Mucosa of rectum (tissue), 2 donors: ENCODE measurements at regions not wholly inside any gene's neighbourhood (a gene's known extent, or its start where the extent isn't known, plus 50 kb on each side); places are given as distances from the start of the nearest gene placed in this dataset.
"Not testable (repeated sequence)": the region's sequence is repeated elsewhere in the genome, so short reads cannot be mapped to it uniquely, and the experiment has no call there.

Source experiments
- H3K27ac ChIP-seq, 2 donors: one replicate each; pipeline ENCODE4 v1.7.0; 2013; ENCODE audit warnings: inconsistent platforms in 2 of 2, low read depth in 2 of 2, low read length in 2 of 2
- H3K27me3 ChIP-seq, 2 donors: one replicate each; pipeline ENCODE4 v1.7.0; 2013; ENCODE audit warnings: low read length in 2 of 2; ENCODE audit not compliant: control insufficient read depth in 2 of 2, insufficient read depth in 2 of 2
- H3K36me3 ChIP-seq, 2 donors: one replicate each; pipeline ENCODE4 v1.7.0; 2013; ENCODE audit warnings: low read length in 2 of 2; ENCODE audit not compliant: control insufficient read depth in 2 of 2, insufficient read depth in 2 of 2
- H3K4me1 ChIP-seq, 2 donors: one replicate each; pipeline ENCODE4 v1.7.0; 2013; ENCODE audit warnings: low read length in 2 of 2, mild to moderate bottlenecking in 1 of 2; ENCODE audit not compliant: control insufficient read depth in 2 of 2, insufficient read depth in 2 of 2
- H3K4me3 ChIP-seq, 2 donors: one replicate each; pipeline ENCODE4 v1.7.0; 2013; ENCODE audit warnings: low read length in 2 of 2
- H3K9ac ChIP-seq, 2 donors: one replicate each; pipeline ENCODE4 v1.7.0; 2013; ENCODE audit warnings: low read length in 2 of 2, low read depth in 1 of 2, mild to moderate bottlenecking in 1 of 2
- H3K9me3 ChIP-seq, 2 donors: one replicate each; pipeline ENCODE4 v1.7.0; 2013; ENCODE audit warnings: low read length in 2 of 2; ENCODE audit not compliant: control insufficient read depth in 2 of 2
- donor health status: healthy.
- donor health status: Normal muscosa, but diverticular disease.

DNA sequence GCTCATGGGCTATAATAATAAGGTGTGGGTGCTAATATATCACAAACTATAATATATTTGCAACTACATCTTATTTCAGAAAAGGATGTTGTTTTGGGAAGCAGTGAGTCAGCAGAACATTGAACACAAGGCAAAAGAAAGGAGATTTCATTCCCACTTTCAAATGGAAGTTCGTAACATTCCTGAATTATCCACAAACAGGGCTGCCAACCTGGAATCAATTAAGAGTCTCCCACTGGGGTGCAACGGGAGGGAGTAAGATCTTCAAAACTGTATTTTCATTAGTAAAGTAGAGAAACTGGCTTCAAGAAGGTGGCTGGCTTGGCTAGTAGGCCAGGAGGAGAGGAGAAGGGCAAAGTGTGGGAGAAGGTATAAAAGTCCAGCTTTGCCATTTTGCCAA, 479.6 kb downstream of the CNTN3 start:
- no peaks in the 10 kb centered on the region for H3K9me3 ChIP-seq
- H3K4me1 ChIP-seq, result no peaks in the 10 kb centered on the region
- H3K4me3 ChIP-seq, result no peak overlapping the region
- no peak overlapping the region for H3K27ac ChIP-seq
- no peak overlapping the region for H3K9ac ChIP-seq
- no peaks in the 10 kb centered on the region for H3K27me3 ChIP-seq
- no peaks in the 10 kb centered on the region for H3K36me3 ChIP-seq

DNA sequence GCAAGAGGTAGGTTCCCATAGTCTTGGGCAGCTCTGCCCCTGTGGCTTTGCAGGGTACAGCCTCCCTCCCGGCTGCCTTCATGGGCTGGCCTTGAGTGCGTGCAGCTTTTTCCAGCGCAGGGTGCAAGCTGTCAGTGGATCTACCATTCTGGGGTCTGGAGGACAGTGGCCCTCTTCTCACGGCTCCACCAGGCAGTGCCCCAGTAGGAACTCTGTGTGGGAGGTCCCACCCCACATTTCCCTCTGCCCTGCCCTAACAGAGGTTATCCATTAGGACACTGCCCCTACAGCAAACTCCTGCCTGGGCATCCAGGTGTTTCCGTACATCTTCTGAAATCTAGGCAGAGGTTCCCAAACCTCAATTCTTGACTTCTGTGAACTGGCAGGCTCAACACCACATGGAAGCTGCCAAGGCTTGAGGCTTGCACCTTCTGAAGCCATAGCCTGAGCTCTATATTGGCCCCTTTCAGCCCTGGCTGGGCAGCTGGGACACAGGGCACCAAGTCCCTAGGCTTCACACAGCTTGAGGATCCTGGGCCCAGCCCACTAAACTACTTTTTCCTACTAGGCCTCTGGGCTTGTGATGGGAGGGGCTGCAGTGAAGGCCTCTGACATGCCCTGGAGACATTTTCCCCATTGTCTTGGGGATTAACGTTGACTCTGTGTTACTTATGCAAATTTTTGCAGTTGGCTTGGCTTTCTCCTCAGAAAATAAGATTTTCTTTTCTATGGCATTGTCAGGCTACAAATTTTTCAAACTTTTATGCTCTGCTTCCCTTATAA, 482.7 kb downstream of the CNTN3 start:
- H3K4me3 ChIP-seq, result not testable (repeated sequence)

DNA sequence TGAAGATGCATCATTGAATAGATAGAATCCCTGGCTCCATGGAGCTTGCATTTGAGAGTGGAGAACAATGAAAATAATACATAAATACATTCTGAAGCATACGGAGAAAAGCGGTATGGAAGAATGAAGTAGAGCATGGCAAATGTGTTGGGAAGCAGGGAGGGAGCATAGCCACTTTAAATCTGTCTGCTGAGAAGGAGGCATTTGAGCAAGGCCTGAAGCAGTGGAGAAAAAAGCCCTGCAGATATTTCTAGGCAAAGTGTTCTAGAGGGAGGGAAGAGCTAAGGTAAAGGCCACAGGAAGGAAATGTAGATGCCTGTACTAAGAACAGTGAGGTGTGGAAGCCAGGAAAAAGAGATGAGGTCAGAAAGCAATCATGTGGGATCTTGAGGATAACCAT, 484.8 kb downstream of the CNTN3 start:
- Histone ChIP-seq H3K4me3 (no peak overlapping the region), H3K9ac (no peak overlapping the region), H3K9me3 (no peaks in the 10 kb centered on the region), H3K27me3 (no peaks in the 10 kb centered on the region), H3K27ac (no peak overlapping the region), H3K4me1 (no peaks in the 10 kb centered on the region), H3K36me3 (no peaks in the 10 kb centered on the region)

More for the DNA sequence above, 482.7 kb downstream of the CNTN3 start:
- not testable (repeated sequence) for H3K27me3 ChIP-seq, H3K9me3 ChIP-seq, H3K4me1 ChIP-seq, H3K9ac ChIP-seq, H3K36me3 ChIP-seq, H3K27ac ChIP-seq

DNA sequence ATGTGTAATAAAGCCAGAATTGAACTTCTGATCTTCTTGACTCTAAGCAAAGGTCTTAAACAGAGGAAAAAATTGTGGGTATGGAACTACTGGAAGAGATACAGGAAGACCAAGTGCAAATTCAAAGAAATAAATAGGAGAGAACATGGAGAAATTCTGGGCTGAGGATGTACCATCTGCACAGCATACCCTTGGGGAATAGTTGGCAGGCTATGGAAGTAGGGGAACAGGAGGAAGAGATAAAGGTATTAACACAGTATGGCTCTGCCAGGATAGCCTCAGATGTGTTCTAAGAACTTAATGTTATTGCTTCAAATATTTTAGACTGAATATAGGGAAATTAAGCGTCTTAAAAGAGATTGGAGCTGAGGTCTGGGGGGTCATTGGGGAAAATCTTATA, 485.4 kb downstream of the CNTN3 start:
- H3K36me3 ChIP-seq, result no peaks in the 10 kb centered on the region
- no peaks in the 10 kb centered on the region for H3K27me3 ChIP-seq
- H3K9ac ChIP-seq, result no peak overlapping the region
- H3K9me3 ChIP-seq, result no peaks in the 10 kb centered on the region
- H3K4me3 ChIP-seq, result no peak overlapping the region
- H3K4me1 ChIP-seq, result no peaks in the 10 kb centered on the region
- no peak overlapping the region for H3K27ac ChIP-seq

GRCh38 chr3:74127256-74127655, 487.2 kb downstream of the CNTN3 start:
- no peaks in the 10 kb centered on the region for H3K4me1 ChIP-seq
- H3K36me3 ChIP-seq, result no peaks in the 10 kb centered on the region
- no peak overlapping the region for H3K27ac ChIP-seq
- H3K27me3 ChIP-seq, result no peaks in the 10 kb centered on the region
- H3K9me3 ChIP-seq, result no peaks in the 10 kb centered on the region
- H3K9ac ChIP-seq, result no peak overlapping the region
- no peak overlapping the region for H3K4me3 ChIP-seq

DNA sequence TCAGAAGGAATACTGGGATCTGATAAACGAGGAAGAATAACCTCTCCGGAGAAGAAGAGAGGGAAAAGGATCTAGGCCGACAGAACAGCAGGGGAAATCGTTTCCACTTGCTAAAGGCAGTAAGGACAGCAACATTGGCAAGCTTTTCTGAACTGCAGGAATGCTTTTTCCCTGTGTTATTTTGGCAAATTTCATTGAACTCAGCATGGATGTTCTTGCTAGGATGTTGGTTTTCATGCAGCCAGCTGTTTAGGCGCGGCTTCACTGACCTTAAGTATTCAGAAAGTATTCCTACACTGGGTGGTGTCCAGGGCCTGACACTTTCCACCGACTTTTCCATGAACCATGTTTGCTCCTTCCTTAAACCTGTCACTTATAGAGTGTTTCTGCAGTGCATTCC, 489.7 kb downstream of the CNTN3 start:
- Histone ChIP-seq H3K27ac (no peak overlapping the region), H3K9me3 (no peaks in the 10 kb centered on the region), H3K4me3 (no peak overlapping the region), H3K27me3 (no peaks in the 10 kb centered on the region), H3K36me3 (no peaks in the 10 kb centered on the region), H3K4me1 (no peaks in the 10 kb centered on the region), H3K9ac (no peak overlapping the region)

GRCh38 chr3:74122281-74122680, 492.2 kb downstream of the CNTN3 start:
- no peak overlapping the region for H3K9ac ChIP-seq
- H3K27ac ChIP-seq, result no peak overlapping the region
- no peaks in the 10 kb centered on the region for H3K9me3 ChIP-seq
- no peaks in the 10 kb centered on the region for H3K36me3 ChIP-seq
- H3K4me3 ChIP-seq, result no peak overlapping the region
- H3K4me1 ChIP-seq, result no peaks in the 10 kb centered on the region
- no peaks in the 10 kb centered on the region for H3K27me3 ChIP-seq

- Histone ChIP-seq H3K27me3 (no peaks in the 10 kb centered on the region), H3K9me3 (no peaks in the 10 kb centered on the region), H3K36me3 (no peaks in the 10 kb centered on the region), H3K27ac (no peak overlapping the region), H3K4me3 (no peak overlapping the region), H3K9ac (no peak overlapping the region), H3K4me1 (no peaks in the 10 kb centered on the region)
Measured at GRCh38 chr3:74121761-74122160, 492.7 kb downstream of the CNTN3 start.

- Histone ChIP-seq H3K4me3 (no peak overlapping the region), H3K9ac (no peak overlapping the region), H3K9me3 (no peaks in the 10 kb centered on the region), H3K27ac (no peak overlapping the region), H3K4me1 (no peaks in the 10 kb centered on the region), H3K36me3 (no peaks in the 10 kb centered on the region), H3K27me3 (no peaks in the 10 kb centered on the region)
Measured at GRCh38 chr3:74119221-74119620, 494.5 kb upstream of the PDZRN3 start.

DNA sequence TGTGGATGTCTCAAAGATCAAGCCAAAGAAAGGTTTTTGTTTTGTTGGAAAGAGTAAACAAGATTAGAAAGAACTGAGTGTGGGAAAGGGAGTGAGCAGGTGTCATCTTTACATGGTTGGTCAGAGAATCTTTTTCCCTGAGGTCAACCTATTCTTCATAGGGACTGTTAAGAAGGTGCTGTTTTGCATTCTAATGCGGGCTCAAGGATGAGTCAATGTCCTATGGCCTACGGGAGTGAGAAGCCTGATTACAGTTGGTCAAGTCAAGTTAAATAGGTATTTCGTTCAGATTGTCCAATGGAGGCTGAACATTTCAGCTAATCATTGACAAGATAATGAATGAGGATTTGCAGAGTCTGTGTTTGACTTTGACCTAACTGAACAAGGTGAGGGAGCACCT, 491.2 kb upstream of the PDZRN3 start:
- Histone ChIP-seq H3K4me1 (no peaks in the 10 kb centered on the region), H3K27me3 (no peaks in the 10 kb centered on the region), H3K4me3 (no peak overlapping the region), H3K27ac (no peak overlapping the region), H3K36me3 (no peaks in the 10 kb centered on the region), H3K9ac (no peak overlapping the region), H3K9me3 (no peaks in the 10 kb centered on the region)

DNA sequence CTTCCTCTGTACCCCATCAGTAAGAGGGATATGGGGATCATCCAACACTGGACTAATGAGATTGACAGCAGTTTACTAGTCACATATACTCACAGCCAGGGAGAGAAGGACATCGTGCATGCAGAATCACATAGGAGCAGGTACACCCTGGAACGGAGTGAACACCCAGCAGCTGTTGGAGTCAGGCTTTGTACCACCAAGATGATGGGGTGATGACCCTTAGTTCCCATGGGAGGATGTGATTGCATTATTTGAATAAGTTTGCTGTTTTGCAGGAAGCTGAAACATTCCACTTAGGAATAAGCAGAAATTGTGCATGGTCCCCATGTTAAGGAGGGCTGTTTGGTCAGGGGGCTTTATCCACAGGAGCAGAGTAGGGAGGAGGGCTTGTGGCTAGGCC, 482.7 kb upstream of the PDZRN3 start:
- Histone ChIP-seq H3K27ac (no peak overlapping the region), H3K4me1 (no peaks in the 10 kb centered on the region), H3K4me3 (no peak overlapping the region), H3K27me3 (no peaks in the 10 kb centered on the region), H3K9me3 (no peaks in the 10 kb centered on the region), H3K9ac (no peak overlapping the region), H3K36me3 (no peaks in the 10 kb centered on the region)
